ENCODE measurements at regions not wholly inside any gene's neighbourhood (a gene's known extent, or its start where the extent isn't known, plus 50 kb on each side); places are given as distances from the start of the nearest gene placed in this dataset.

DNA sequence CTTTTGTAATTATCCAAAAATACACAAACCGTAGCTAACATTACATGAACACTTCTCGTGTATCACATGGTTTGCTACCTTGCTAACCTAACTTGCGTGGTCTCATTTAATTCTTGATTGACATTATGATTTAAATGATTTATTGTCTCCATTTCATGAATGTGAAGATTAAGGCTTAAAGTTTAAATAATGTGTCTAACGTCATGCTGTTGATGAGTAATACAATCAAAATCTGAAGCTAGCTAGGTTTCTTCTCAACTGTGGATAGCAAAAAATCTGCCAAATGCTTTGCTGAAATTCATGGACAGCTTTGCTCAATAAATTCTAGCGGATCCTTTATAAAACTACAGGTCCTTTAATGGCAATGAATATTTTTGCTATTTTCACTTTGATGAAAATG, 274.1 kb upstream of the MC4R start:
- TF ChIP-seq EZH2 (IDR thresholded peaks at IDR 0.05; ENCODE audit: insufficient read depth, low read length) (no peak), CTCF (IDR thresholded peaks at IDR 0.05; ENCODE audit: insufficient read depth, low read depth, low read length) (no peak)

All from astrocyte (in vitro differentiated cells and primary cell).